Endothelial cell (in vitro differentiated cells): ENCODE measurements at regions not wholly inside any gene's neighbourhood (a gene's known extent, or its start where the extent isn't known, plus 50 kb on each side); places are given as distances from the start of the nearest gene placed in this dataset.

Source experiments
- DNase-seq: peaks from one replicate; pipeline ENCODE4 v3.0.0; 2021; ENCODE audit warnings: low spot score
- H3K27ac Mint-ChIP-seq: one replicate; pipeline ENCODE4 v1.8.0; 2021; ENCODE audit warnings: mixed read lengths, inconsistent platforms; ENCODE audit not compliant: unreplicated experiment
- H3K27me3 Mint-ChIP-seq: one replicate; pipeline ENCODE4 v1.8.0; 2021; ENCODE audit warnings: mild to moderate bottlenecking, moderate library complexity, mixed read lengths, inconsistent platforms; ENCODE audit not compliant: unreplicated experiment
- H3K36me3 Mint-ChIP-seq: one replicate; pipeline ENCODE4 v1.8.0; 2021; ENCODE audit warnings: mild to moderate bottlenecking, low read depth, mixed read lengths, inconsistent platforms; ENCODE audit not compliant: unreplicated experiment
- H3K4me1 Mint-ChIP-seq: one replicate; pipeline ENCODE4 v1.8.0; 2021; ENCODE audit warnings: mild to moderate bottlenecking, mixed read lengths, inconsistent platforms; ENCODE audit not compliant: unreplicated experiment
- H3K4me3 Mint-ChIP-seq: one replicate; pipeline ENCODE4 v1.8.0; 2021; ENCODE audit warnings: mild to moderate bottlenecking, mixed read lengths, inconsistent platforms; ENCODE audit not compliant: unreplicated experiment
- H3K9me3 Mint-ChIP-seq: one replicate; pipeline ENCODE4 v1.8.0; 2021; ENCODE audit warnings: mixed read lengths, inconsistent platforms; ENCODE audit not compliant: unreplicated experiment
- TF ChIP-seq, protein P1 (sequence below): fragments of 200-600 bp; sonication (generic); IDR thresholded peaks from one replicate; pipeline ENCODE4 v1.5.0; 2021; ENCODE audit warnings: antibody characterized with exemption; ENCODE audit not compliant: unreplicated experiment

DNA sequence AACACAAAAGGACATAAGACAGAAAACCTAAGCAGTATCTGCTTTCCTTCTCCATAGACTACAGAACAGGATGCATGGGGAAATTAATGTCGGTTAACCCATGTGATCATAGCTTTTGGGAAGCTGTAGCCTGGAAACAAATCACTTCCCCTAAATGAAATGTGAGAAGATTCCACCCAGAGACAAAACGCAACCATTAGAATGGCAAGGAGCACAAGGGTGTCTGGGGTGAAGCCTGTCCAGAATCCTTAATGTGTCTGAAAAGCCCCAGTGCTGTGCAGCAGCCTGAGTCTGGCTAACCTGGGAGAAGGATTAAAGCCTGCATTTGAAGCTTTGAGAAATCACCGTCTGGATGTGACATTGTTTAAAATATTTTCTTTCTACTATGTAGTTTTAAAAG lies 213.3 kb downstream of the ANKRD50 start:
- Mint-ChIP-seq H3K9me3 (no peaks in the 10 kb centered on the region), H3K4me1 (peaks cover 8% of the 10 kb centered on the region), H3K36me3 (no peaks in the 10 kb centered on the region), H3K27me3 (no peaks in the 10 kb centered on the region), H3K4me3 (no peak overlapping the region), H3K27ac (no peak overlapping the region)
- TF ChIP-seq, protein P1, sequence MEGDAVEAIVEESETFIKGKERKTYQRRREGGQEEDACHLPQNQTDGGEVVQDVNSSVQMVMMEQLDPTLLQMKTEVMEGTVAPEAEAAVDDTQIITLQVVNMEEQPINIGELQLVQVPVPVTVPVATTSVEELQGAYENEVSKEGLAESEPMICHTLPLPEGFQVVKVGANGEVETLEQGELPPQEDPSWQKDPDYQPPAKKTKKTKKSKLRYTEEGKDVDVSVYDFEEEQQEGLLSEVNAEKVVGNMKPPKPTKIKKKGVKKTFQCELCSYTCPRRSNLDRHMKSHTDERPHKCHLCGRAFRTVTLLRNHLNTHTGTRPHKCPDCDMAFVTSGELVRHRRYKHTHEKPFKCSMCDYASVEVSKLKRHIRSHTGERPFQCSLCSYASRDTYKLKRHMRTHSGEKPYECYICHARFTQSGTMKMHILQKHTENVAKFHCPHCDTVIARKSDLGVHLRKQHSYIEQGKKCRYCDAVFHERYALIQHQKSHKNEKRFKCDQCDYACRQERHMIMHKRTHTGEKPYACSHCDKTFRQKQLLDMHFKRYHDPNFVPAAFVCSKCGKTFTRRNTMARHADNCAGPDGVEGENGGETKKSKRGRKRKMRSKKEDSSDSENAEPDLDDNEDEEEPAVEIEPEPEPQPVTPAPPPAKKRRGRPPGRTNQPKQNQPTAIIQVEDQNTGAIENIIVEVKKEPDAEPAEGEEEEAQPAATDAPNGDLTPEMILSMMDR, result no peak
- DNase-seq, result no peak

DNA sequence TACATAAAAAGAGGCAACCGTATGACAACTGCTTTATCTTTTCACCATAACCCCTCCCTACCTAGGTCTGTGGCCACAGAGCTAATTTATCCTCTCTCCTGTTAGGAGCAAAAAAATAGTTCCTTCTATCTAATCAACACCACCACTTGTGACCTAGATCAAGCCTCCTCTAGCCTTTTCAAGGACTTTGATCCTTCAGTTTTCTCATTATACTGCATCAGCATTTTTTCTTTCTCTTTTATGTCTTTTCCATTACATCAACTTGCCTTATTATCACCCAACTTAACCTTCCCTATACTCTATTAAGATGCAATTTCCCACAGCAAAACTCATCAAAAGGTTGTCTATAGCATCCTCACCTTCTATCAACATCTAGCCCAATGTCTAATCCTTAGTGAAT lies 211.0 kb downstream of the ANKRD50 start:
- no peaks in the 10 kb centered on the region for H3K36me3 Mint-ChIP-seq
- H3K27ac Mint-ChIP-seq, result no peak overlapping the region
- peaks cover 13% of the 10 kb centered on the region for H3K4me1 Mint-ChIP-seq
- no peaks in the 10 kb centered on the region for H3K27me3 Mint-ChIP-seq
- no peak for DNase-seq
- TF ChIP-seq, protein P1, result no peak
- no peaks in the 10 kb centered on the region for H3K9me3 Mint-ChIP-seq
- no peak overlapping the region for H3K4me3 Mint-ChIP-seq

DNA sequence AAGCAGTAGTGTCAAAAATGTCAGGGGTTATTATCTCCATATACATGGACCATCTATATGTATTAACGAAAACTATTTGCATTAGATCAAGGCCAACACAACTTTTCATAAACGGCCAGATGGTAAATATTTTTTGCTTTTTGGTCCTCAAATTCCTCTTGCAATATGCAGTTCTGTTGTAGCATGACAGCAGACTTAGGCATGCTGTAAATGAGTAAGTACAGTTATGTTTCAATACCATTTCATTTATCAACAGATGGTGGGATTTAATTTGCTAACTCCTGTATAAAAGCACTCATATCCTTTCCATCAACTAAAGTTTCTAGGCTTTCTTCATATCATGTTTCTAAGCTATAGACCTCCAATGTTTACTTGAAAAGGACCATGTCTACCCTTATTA lies 208.1 kb downstream of the ANKRD50 start:
- Mint-ChIP-seq H3K36me3 (no peaks in the 10 kb centered on the region), H3K9me3 (no peaks in the 10 kb centered on the region), H3K27me3 (no peaks in the 10 kb centered on the region), H3K27ac (no peak overlapping the region), H3K4me3 (no peak overlapping the region), H3K4me1 (peaks cover 16% of the 10 kb centered on the region)
- TF ChIP-seq, protein P1, result no peak
- DNase-seq, result no peak

DNA sequence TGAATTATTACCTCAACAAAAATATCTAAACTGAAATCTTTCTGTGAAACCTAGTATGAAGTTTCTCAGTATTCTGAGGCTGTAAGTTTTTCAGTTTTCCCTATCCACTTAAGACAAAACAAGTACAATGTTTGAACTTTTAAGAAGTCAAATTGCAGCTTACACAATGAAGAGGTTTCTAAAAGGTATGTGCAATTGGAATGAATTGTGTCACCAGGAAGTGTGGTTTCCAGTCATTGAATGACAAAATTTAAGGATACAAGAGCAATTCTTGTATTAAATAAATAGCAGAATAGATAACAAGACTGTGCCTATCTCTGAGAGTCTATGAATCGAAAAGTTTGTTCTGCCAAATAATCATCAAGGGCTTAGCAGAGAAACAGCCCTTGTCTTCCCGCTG lies 207.3 kb downstream of the ANKRD50 start:
- no peak for DNase-seq
- Mint-ChIP-seq H3K4me3 (no peak overlapping the region), H3K9me3 (no peaks in the 10 kb centered on the region), H3K36me3 (no peaks in the 10 kb centered on the region), H3K4me1 (peaks cover 14% of the 10 kb centered on the region), H3K27ac (no peak overlapping the region), H3K27me3 (no peaks in the 10 kb centered on the region)
- TF ChIP-seq, protein P1, result no peak

DNA sequence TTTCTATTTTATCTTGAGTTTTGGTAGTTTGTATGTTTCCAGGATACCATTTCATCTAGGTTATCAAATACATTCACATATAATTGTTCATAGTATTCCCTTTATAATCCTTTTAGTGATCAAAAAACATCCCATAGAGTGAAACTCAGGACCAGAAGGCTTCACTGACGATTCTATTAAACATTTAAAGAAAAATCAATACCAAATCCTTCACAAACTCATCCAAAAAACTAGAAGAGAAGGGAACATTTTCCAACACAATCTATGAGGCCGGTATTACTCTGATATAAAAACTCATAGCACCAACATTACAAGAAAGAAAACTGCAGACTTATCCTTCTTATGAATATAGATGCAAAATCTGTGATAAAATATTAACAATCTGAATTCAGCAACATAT lies 203.4 kb downstream of the ANKRD50 start:
- H3K27me3 Mint-ChIP-seq, result peaks cover 2% of the 10 kb centered on the region
- TF ChIP-seq, protein P1, result no peak
- H3K4me1 Mint-ChIP-seq, result peaks cover 14% of the 10 kb centered on the region
- no peak overlapping the region for H3K27ac Mint-ChIP-seq
- DNase-seq, result no peak
- no peaks in the 10 kb centered on the region for H3K36me3 Mint-ChIP-seq
- no peak overlapping the region for H3K4me3 Mint-ChIP-seq
- no peaks in the 10 kb centered on the region for H3K9me3 Mint-ChIP-seq
